GM21619 (cell line): ENCODE measurements at regions not wholly inside any gene's neighbourhood (a gene's known extent, or its start where the extent isn't known, plus 50 kb on each side); places are given as distances from the start of the nearest gene placed in this dataset.
"Not testable (repeated sequence)": the region's sequence is repeated elsewhere in the genome, so short reads cannot be mapped to it uniquely, and the experiment has no call there.

Source experiments
- ATAC-seq: cut with Tn5 transposase; IDR thresholded peaks from one replicate; pipeline ENCODE4 v1.9.1; 2021; ENCODE audit not compliant: unreplicated experiment

- ATAC-seq, result no peak
Measured at GRCh38 chr6:144429753-144430152, 144.6 kb downstream of the UTRN start.

- not testable (repeated sequence) for ATAC-seq
Measured at GRCh38 chr6:144433446-144433845, 148.3 kb downstream of the UTRN start.

- ATAC-seq, result no peak
Measured at GRCh38 chr6:144434308-144434990, 149.3 kb downstream of the UTRN start.

- no peak for ATAC-seq
Measured at GRCh38 chr6:144435602-144436426, 150.7 kb downstream of the UTRN start.

- ATAC-seq, result no peak
Measured at GRCh38 chr6:144437105-144437504, 152.0 kb downstream of the UTRN start.

GRCh38 chr6:144438103-144438502 is 153.0 kb downstream of the UTRN start:
- no peak for ATAC-seq

- no peak for ATAC-seq
Measured at GRCh38 chr6:144439016-144439415, 153.9 kb downstream of the UTRN start.

GRCh38 chr6:144441801-144442200 is 156.7 kb downstream of the UTRN start:
- not testable (repeated sequence) for ATAC-seq

GRCh38 chr6:144443157-144443556 is 158.0 kb downstream of the UTRN start:
- ATAC-seq, result no peak

GRCh38 chr6:144447472-144447871 is 162.3 kb downstream of the UTRN start:
- ATAC-seq, result no peak

- ATAC-seq, result no peak
Measured at GRCh38 chr6:144449218-144449617, 164.1 kb downstream of the UTRN start.

GRCh38 chr6:144449911-144450597 is 164.9 kb downstream of the UTRN start:
- ATAC-seq, result no peak

GRCh38 chr6:144460327-144461095 is 175.4 kb downstream of the UTRN start:
- peak; percentile 91 for ATAC-seq

- ATAC-seq, result no peak
Measured at GRCh38 chr6:144462058-144462457, 176.9 kb downstream of the UTRN start.

GRCh38 chr6:144466716-144467115 is 181.6 kb downstream of the UTRN start:
- no peak for ATAC-seq

- no peak for ATAC-seq
Measured at GRCh38 chr6:144467172-144467762, 182.1 kb downstream of the UTRN start.

- no peak for ATAC-seq
Measured at GRCh38 chr6:144467921-144468320, 182.8 kb downstream of the UTRN start.

- ATAC-seq, result no peak
Measured at GRCh38 chr6:144468709-144469108, 183.6 kb downstream of the UTRN start.

- ATAC-seq, result peak; percentile 66
Measured at GRCh38 chr6:144469144-144469575, 184.0 kb downstream of the UTRN start.

- ATAC-seq, result not testable (repeated sequence)
Measured at GRCh38 chr6:144470201-144470600, 185.1 kb downstream of the UTRN start.

- ATAC-seq, result no peak
Measured at GRCh38 chr6:144471986-144472385, 186.9 kb downstream of the UTRN start.
